ENCODE measurements at regions not wholly inside any gene's neighbourhood (a gene's known extent, or its start where the extent isn't known, plus 50 kb on each side); places are given as distances from the start of the nearest gene placed in this dataset.

DNA sequence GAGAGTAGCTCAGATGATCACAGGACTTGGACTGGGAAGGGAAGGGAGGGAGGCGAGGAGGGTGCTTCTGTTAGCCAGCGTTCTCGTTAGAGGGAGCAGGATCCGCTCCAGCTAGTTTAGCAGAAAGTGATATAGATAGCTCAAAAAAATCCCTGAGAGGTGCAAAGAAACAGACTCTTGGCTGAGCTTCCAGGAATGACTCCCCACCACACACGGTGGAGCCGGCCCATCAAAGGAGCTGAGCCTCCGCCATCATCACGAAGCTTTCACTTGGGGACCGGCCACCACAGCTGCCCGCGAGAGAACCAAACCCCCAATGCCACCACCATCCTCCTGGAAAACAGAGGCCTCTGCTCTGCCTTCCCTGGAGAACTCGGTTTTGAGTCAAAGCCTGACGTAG lies 124.6 kb upstream of the BCL2L14 start:
- no peak for DNase-seq

GRCh38 chr12:11947213-11947612 lies 123.5 kb upstream of the BCL2L14 start:
- DNase-seq: no peak

GRCh38 chr12:11949738-11950411 lies 120.9 kb upstream of the BCL2L14 start:
- no peak for DNase-seq

GRCh38 chr12:11951209-11951608 lies 119.5 kb upstream of the BCL2L14 start:
- DNase-seq: no peak

DNA sequence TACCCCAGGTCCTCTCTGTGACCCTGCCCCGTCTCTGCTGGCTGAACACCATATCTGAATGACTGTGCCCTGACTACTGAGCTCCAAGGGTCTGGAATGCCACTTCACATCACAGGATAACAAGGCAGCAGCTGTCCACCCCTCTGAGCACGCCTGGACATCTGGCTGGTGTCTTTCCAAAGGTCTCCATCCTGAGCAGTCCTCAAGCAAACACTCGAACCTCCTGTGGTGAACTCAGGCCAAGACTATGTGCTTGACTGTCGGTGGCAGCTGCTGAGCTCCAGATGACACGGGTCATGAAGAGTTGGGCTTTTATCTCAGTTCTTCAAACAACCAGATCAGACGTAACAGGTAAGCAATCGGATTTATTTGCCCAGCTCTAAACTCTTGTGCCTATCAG lies 117.2 kb upstream of the BCL2L14 start:
- no peak for DNase-seq

DNA sequence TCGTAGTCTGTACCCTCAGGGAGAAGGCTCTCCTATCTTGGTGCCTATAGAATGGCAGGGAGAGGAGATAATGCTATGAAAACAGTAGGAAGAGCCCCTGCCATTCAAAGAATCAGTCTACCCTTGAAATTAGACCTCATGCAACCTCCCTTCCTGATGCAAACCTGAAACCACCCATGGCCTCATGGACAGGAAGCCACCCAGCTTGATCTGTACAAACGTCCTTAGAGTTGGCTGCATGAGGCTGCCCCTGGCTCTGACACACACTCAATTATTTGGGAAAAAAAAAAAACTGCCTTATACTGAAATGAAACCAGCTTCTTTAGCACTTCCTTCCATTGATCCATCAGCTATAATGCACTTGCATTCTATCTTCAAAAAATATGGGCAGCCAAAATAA lies 116.6 kb upstream of the BCL2L14 start:
- no peak for DNase-seq

DNA sequence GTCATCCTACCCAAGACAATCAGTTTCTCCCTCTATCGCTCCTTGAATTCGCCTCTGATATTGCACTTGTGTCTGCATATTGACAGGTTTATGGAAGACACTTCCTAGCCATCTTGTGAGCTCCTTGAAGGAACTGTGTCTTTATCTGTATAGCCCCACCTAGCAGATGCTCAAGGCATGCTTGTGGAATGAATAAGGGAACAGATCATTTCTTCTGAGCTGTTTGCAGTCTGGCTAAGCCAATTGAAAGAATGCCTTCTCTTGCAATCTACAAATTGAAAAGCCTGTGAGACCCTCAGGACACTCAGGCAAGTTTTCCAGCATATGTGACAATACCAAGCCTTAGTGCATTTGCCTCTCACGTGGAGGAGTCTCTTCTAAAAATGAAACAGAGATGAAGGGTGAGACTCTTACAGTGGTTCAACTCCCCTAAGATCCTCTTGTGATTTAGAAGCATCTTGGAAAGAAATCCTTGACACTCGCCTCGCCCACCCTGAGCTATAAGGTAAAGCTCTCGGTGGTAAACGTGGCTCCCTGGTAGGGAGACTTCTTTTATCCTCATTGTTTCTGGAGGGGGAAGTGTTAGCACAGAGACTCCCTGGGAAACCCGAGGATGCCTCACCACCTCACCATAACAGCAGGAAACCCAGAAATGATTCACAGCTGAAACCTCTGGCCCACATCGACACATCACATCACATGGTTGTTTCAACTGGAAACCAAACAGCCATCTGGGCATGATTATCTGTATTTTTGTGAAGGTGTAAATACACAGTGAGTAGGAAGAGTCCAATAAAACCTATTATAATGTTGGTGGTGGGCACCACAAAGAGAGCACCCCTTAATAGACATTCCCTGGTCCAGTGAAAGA lies 112.3 kb upstream of the BCL2L14 start:
- DNase-seq: peak; percentile 22 to 28

- DNase-seq: no peak
Measured at GRCh38 chr12:11959117-11959823, 111.5 kb upstream of the BCL2L14 start.

DNA sequence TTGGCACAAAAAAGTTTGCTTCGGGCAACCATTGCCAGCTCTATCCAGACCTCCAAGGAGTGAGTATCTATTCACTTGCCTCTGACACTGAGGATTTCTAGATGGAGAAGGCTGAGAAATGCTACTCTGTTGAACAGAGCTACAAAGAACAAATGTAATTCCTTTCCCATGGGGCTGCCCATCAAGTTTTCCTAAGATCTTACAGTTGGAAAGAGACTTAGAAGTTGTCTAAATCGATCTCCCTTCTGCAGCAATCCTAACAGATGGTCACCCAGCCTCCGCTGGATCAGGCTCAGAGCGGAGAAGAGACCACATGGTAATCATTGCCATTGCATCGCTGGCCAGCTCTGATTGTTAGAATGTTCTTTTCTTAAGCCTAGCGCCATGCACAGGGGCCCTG lies 110.1 kb upstream of the BCL2L14 start:
- no peak for DNase-seq

DNA sequence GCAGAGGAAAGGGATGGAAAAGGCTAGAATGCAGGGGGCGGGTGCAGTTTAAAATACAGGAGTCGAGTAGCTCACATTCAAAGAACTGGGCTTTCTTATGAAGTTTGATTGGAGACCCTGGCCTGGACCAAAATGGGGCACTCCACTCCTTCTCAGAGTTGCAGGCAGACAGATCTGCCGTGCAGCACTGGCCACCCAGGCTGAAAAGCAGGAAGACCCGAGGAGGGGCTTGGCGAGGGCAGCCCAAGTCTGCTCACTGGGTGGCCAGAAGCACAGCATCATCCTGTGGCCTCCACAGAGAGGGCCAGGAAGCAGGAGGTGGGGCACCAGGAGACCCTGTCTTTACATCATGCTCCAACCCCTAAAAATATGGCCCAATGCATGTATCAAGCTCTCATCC lies 109.1 kb upstream of the BCL2L14 start:
- DNase-seq: no peak

DNA sequence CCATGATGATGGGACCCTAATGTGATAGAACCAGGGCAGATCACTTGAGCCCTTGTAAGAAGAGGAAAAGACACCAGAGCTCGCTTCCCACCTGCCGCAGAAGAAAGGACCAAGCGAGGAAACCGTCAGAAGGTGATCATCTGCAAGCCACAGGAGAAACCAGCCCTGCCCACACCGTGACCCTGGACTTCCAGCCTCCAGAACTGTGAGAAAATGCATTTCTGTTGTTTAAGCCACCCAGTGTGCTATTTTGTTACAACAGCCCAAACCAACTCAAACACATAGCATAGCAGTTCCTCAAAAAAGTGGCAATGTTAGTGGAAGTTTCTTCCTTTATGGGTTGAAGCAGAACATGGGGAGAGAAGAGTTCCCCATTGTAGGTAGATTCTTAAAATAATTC lies 107.9 kb upstream of the BCL2L14 start:
- DNase-seq: no peak

- DNase-seq: no peak
Measured at GRCh38 chr12:11963841-11964471, 106.8 kb upstream of the BCL2L14 start.

DNA sequence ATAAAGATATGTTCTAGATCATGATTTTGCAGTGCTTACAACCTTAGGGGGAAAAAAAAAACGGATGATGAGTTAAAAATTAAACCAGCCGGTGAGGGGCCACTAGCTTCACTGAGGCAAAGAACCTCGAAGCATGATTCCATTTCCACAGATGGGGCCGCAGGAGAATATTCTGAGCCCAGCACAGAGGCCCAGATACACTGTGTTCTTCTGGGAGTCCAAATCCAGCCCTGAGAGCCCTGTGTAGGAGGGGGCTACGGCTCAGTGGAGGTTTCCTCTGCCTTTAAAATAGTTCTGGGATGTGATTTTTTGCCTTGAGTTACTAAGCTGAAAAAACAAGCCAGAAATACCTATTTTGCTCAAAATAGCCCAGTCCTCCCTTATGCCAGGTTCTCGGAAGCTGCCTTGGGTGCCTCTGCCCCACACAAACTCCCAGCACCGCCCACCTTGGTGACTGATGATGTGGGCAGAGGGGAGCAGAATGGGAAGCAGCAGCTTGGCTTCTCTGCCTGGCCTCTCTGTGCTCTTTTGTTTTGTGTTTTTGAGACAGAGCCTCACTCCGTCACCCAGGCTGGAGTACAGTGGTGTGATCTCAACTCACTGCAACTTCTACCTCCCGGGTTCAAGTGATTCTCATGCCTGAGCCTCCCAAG lies 105.4 kb upstream of the BCL2L14 start:
- DNase-seq: no peak

DNA sequence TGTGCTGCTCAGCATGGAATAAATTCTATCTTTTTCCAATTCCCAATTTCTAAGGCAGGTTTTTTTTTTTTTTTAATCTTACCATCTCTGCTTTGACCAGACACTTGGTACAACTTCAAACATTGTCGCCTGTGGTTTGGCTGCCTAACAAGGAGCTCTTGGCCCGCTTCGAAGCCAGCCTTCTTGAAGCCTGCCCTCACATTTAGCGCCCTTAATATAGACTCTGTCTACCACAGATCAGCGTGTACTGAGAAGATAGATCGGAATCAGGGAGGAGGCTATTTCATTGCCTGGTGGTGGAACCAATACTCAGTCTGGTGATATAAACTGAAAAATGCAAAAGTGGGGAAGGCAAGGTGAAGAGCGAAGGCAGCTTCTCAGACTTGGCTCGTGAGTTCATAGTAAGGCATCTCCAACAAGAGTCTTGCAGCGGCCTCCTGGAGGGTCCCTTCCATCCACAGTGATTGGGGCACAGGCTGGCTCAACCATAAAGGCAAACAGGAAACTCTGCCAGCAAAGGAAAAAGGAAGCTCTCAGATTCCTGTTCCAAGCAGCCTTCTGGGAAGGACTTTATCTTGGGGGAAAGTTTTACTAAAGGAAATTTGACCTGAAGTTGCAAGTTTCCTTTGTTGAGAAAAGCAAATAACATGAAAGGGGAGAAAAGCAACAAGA lies 103.2 kb upstream of the BCL2L14 start:
- no peak for DNase-seq

DNA sequence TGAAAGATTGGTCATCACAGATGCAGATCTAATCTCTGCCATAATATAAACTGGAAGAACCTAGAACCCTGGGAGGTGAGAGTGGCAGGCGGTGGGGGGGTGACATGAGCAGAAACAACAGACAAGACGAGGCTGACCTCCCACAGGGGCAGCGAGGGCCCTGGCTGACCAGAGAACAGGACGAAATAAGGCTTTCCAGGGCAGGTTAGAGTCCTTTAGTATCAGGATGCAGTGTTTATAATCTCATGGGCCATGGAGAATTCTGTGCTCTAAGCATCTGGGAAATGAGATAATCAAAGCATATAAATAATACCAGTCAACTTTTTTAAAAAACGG lies 102.7 kb upstream of the BCL2L14 start:
- DNase-seq: no peak

DNA sequence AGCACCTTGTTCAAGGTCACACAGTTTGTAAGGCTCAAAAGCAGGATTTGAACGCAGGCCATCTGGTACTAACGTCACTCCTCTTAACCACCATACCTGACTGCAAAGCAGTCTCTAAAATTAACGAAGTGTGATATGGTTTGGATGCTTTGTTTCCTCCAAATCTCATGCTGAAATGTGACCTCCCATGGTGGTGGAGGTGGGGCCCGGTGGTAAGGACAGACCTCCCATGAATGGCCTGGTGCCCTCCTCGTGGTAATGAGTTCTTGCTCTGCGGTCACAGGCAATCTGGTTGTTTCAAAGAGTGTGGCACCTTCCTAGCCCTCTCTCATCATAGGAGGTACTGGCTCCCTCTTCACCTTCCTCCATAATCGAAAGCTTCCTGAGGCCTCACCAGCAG lies 102.2 kb upstream of the BCL2L14 start:
- no peak for DNase-seq

GRCh38 chr12:11969437-11970154 lies 101.1 kb upstream of the BCL2L14 start:
- DNase-seq: no peak

- DNase-seq: no peak
Measured at GRCh38 chr12:11970155-11970520, 100.6 kb upstream of the BCL2L14 start.

DNA sequence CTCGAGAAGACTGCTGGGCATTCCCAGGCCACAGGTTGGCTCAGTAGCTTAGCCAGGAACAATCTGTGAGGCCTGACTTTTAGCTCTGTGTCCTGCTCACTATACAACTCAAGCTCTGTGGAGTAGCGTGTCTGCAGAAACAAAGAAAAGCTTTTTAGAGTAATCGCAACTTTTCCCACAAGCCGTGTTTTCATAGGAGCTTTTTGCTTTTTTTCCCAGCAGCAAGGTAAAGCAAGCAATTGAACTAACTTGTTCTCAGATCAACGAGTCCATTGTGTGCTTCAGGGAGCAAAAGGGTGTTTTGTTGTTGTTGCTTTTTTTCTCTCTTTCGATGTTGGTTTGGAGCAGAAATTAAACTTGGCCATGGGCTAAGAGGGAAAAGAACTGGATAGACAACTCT lies 97.3 kb upstream of the BCL2L14 start:
- no peak for DNase-seq

DNA sequence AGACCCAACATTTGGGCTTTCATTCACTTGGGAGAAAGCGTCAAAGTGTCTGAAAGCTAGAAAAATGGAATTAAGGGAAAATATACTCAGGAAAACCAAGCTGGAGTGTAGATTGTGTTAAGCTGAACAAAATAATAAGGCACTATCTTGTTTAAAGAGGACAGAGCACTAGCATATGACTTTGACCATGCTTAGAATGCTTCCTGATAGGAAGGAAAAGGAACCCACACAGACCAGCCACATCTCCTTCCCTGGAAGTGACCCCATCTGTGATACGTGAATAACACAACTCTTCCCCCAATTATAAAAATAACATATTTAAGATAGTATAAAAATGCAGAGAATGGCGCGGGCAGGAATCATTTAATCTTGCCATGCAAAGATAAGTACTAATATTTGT lies 94.7 kb upstream of the BCL2L14 start:
- no peak for DNase-seq

DNA sequence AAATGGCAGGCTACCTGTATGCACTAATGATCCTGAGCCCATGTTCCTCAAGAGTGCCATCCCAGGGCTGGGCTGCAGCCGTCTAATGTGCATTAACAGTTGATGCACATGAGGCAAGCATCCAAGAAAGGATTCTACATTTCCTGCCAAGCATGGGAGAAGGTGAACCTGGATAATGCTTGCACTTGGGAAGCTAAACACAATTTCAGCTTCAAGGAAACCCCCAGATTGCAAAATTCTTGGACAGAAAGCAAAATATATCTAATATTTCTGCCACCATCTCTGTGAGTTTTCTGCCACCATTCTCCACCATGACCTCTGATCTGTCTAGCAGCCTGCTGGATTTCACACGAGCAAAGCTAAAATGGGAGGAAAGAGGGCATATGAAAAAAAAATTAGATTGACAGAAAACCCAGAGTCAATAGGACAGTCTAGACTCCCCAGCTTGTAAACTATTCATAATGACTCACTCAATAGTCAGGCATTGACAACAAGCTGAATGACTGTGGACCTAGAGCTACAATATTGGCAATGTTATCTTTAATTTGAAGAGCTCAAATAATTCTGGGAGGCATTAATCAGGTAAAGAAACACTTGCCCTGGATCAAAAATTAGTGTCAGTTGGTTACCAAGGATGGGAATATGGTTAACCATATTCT lies 91.9 kb upstream of the BCL2L14 start:
- no peak for DNase-seq
